GM12873 (cell line): ENCODE measurements at regions not wholly inside any gene's neighbourhood (a gene's known extent, or its start where the extent isn't known, plus 50 kb on each side); places are given as distances from the start of the nearest gene placed in this dataset.

Source experiments
- CTCF ChIP-seq: IDR thresholded peaks from 2 replicates; pipeline ENCODE4 v1.5.1; 2012; ENCODE audit warnings: low read depth, mild to moderate bottlenecking, moderate library complexity, low read length, control low read depth; ENCODE audit not compliant: insufficient read depth; ENCODE audit errors: missing control alignments

GRCh38 chr17:72502371-72503341, 381.8 kb downstream of the SOX9 start:
- TF ChIP-seq CTCF = no peak

- no peak for TF ChIP-seq CTCF
These were observed 382.7 kb downstream of the SOX9 start for GRCh38 chr17:72503556-72503955.

GRCh38 chr17:72504783-72505182, 384.0 kb downstream of the SOX9 start:
- TF ChIP-seq CTCF = no peak

- no peak for TF ChIP-seq CTCF
These were observed 386.0 kb downstream of the SOX9 start for GRCh38 chr17:72506773-72507172.

GRCh38 chr17:72507370-72507769, 386.6 kb downstream of the SOX9 start:
- no peak for TF ChIP-seq CTCF

GRCh38 chr17:72510351-72511016, 389.7 kb downstream of the SOX9 start:
- TF ChIP-seq CTCF = no peak

- no peak for TF ChIP-seq CTCF
These were observed 390.4 kb downstream of the SOX9 start for GRCh38 chr17:72511242-72511641.
